ENCODE measurements at regions not wholly inside any gene's neighbourhood (a gene's known extent, or its start where the extent isn't known, plus 50 kb on each side); places are given as distances from the start of the nearest gene placed in this dataset.

- no peak for TF ChIP-seq ZBTB10 (CRISPR knock-in tag; IDR thresholded peaks at IDR 0.05; ENCODE audit: borderline replicate concordance)
- TF ChIP-seq ZNF383 (CRISPR knock-in tag; IDR thresholded peaks at IDR 0.05; ENCODE audit: borderline replicate concordance): no peak
- no peak for TF ChIP-seq MIER2 (CRISPR knock-in tag; IDR thresholded peaks at IDR 0.05)
- no peak for TF ChIP-seq ZNF33A (CRISPR knock-in tag; IDR thresholded peaks at IDR 0.05; ENCODE audit: borderline replicate concordance)
Measured at GRCh38 chr16:73711406-73712080, 585.1 kb upstream of the PSMD7 start (continued).

GRCh38 chr16:73710526-73710925, 586.1 kb upstream of the PSMD7 start:
- DNase-seq (ENCODE audit: low spot score): no peak
- Histone ChIP-seq H3K4me2 (ENCODE audit: low read depth, low read length) (no peak overlapping the region), H4K20me1 (ENCODE audit: insufficient read depth, low read length) (no peaks in the 10 kb centered on the region), H2AFZ (ENCODE audit: low read length) (no peak overlapping the region), H3K79me2 (ENCODE audit: insufficient read depth, low read length) (no peaks in the 10 kb centered on the region), H3K36me3 (replicated peaks in 1 of 2; ENCODE audit: control insufficient read depth in 1 of 2, insufficient read depth in 2 of 2, low read length in 2 of 2) (no peaks in the 10 kb centered on the region), H3K4me1 (ENCODE audit: insufficient read depth, low read length) (no peaks in the 10 kb centered on the region), H3K27me3 (ENCODE audit: control insufficient read depth in 1 of 2, insufficient read depth in 2 of 2, low read length in 2 of 2) (peaks cover 2 to 9% of the 10 kb centered on the region in 2 experiments; a peak in 3 of 5 replicates), H3K27ac (ENCODE audit: extremely low read length, insufficient read depth, low read length) (no peak overlapping the region), H3K9me3 (ENCODE audit: low read length) (no peaks in the 10 kb centered on the region), H3K4me3 (replicated peaks in 1 of 3; ENCODE audit: insufficient read depth in 1 of 3, low read depth in 2 of 3, low read length in 3 of 3) (no peak overlapping the region), H3K9ac (ENCODE audit: insufficient read depth, low read depth, low read length) (no peak overlapping the region)
- POLR2A ChIA-PET: no interaction called here
- TF ChIP-seq ZNF605 (CRISPR knock-in tag; IDR thresholded peaks at IDR 0.05) (no peak), ZNF788 (CRISPR knock-in tag; IDR thresholded peaks at IDR 0.05; ENCODE audit: borderline replicate concordance) (no peak), ATAD3A (CRISPR knock-in tag; IDR thresholded peaks at IDR 0.05) (no peak)
- no TSS peak for BruUV-seq (replicated peaks)
- in situ Hi-C loops (cut with HindIII; ENCODE audit: extremely low pct_ligation_motif_present, low pct_unique_long_range_greater_than_20kb): loop anchor here (10.0 kb wide), 1 partner anchor 164 kb away; no protein-coding TSS in a partner anchor
- intact Hi-C loops (cut with micrococcal nuclease; ENCODE audit: unreplicated experiment): no loop called here
- CTCF ChIA-PET (ENCODE audit: low intra/inter-chr PET ratio, low total read pairs): no interaction called here
- WGBS (ENCODE audit: low lambda C conversion rate): 14% methylated on average over 9 of the region's 9 CpGs
- ATAC-seq: no peak
- FAIRE-seq: no peak

Measured in HepG2 (cell line).